Liver (tissue), 7 donors: ENCODE measurements at regions not wholly inside any gene's neighbourhood (a gene's known extent, or its start where the extent isn't known, plus 50 kb on each side); places are given as distances from the start of the nearest gene placed in this dataset.

Experiments used
- DNase-seq: peaks from one replicate; pipeline ENCODE4 v3.0.0-alpha.2; 2017; ENCODE audit warnings: low spot score
- H3K27ac ChIP-seq, 2 donors: one replicate each; pipeline ENCODE4 v1.7.0; 2013; ENCODE audit warnings: inconsistent platforms in 2 of 2, low read length in 2 of 2, control low read depth in 1 of 2, low read depth in 1 of 2, mild to moderate bottlenecking in 1 of 2
- H3K27me3 ChIP-seq, 4 donors: one replicate each; pipeline versions ENCODE4 v1.6.1 to v1.7.0; 2013; ENCODE audit warnings: low read length in 3 of 4, inconsistent platforms in 1 of 4, mild to moderate bottlenecking in 1 of 4, moderate library complexity in 1 of 4; ENCODE audit not compliant: control insufficient read depth in 4 of 4, insufficient read depth in 4 of 4
- H3K36me3 ChIP-seq, 4 donors: one replicate each; pipeline versions ENCODE4 v1.6.1 to v1.7.0; 2013; ENCODE audit warnings: low read length in 3 of 4, mild to moderate bottlenecking in 3 of 4, low read depth in 1 of 4, moderate library complexity in 1 of 4; ENCODE audit not compliant: control insufficient read depth in 4 of 4, insufficient read depth in 3 of 4
- H3K4me1 ChIP-seq, 4 donors: one replicate each; pipeline versions ENCODE4 v1.6.1 to v1.7.0; 2013; ENCODE audit warnings: low read length in 3 of 4, mild to moderate bottlenecking in 3 of 4, moderate library complexity in 1 of 4; ENCODE audit not compliant: control insufficient read depth in 4 of 4, insufficient read depth in 4 of 4
- H3K4me3 ChIP-seq, 3 donors: one replicate each; pipeline versions ENCODE4 v1.6.1 to v1.7.0; 2013; ENCODE audit warnings: low read length in 3 of 3, control low read depth in 1 of 3, low read depth in 1 of 3, mild to moderate bottlenecking in 1 of 3
- H3K9ac ChIP-seq, 2 donors: one replicate each; pipeline ENCODE4 v1.7.0; 2013; ENCODE audit warnings: low read length in 2 of 2, mild to moderate bottlenecking in 2 of 2, moderate library complexity in 2 of 2, control low read depth in 1 of 2, low read depth in 1 of 2
- H3K9me3 ChIP-seq, 4 donors: one replicate each; pipeline versions ENCODE4 v1.6.1 to v1.7.0; 2013; ENCODE audit warnings: low read length in 3 of 4; ENCODE audit not compliant: control insufficient read depth in 4 of 4
- FOXA1 ChIP-seq: IDR thresholded peaks from 2 replicates; pipeline ENCODE4 v1.6.1; 2016; ENCODE audit warnings: antibody characterized with exemption
- FOXA2 ChIP-seq: IDR thresholded peaks from 2 replicates; pipeline ENCODE4 v1.6.1; 2016; ENCODE audit warnings: antibody characterized with exemption
- GABPA ChIP-seq, 2 donors: IDR thresholded peaks in 1 of 2; conservative IDR thresholded peaks in 1 of 2; 2 replicates each; pipeline ENCODE4 v1.6.1; 2016; ENCODE audit warnings: antibody characterized with exemption in 2 of 2, mild to moderate bottlenecking in 1 of 2, moderate library complexity in 1 of 2
- HNF4A ChIP-seq, 2 donors: conservative IDR thresholded peaks; 2 replicates each; pipeline ENCODE4 v1.6.1; 2016; ENCODE audit warnings: antibody characterized with exemption in 2 of 2, mild to moderate bottlenecking in 2 of 2
- HNF4G ChIP-seq: IDR thresholded peaks from 2 replicates; pipeline ENCODE4 v1.6.1; 2016; ENCODE audit warnings: antibody characterized with exemption
- NR2F2 ChIP-seq: IDR thresholded peaks from 2 replicates; pipeline ENCODE4 v1.6.1; 2016; ENCODE audit warnings: antibody characterized with exemption
- YY1 ChIP-seq: IDR thresholded peaks from 2 replicates; pipeline ENCODE4 v1.6.1; 2016; ENCODE audit warnings: antibody characterized with exemption, mild to moderate bottlenecking
- WGBS: extraction: QIAGEN DNeasy Blood & Tissue Kit; methylation state at CpG from one replicate; pipeline ENCODE4 v1.1.7; 2013; 5-methylcytosine and 5-hydroxymethylcytosine counted together
- TF ChIP-seq, protein P1 (sequence below): IDR thresholded peaks from 2 replicates; pipeline ENCODE4 v1.6.1; 2016; ENCODE audit warnings: antibody characterized with exemption, mild to moderate bottlenecking
- TF ChIP-seq, protein P2 (sequence below): IDR thresholded peaks from 2 replicates; pipeline ENCODE4 v1.6.1; 2016; ENCODE audit warnings: antibody characterized with exemption
- TF ChIP-seq, protein P3 (sequence below): IDR thresholded peaks from 2 replicates; pipeline ENCODE4 v1.6.1; 2016; ENCODE audit warnings: antibody characterized with exemption
- donor health status: healthy.
- donor health status: healthy.
- donor health status: healthy.
- donor health status: healthy.

DNA sequence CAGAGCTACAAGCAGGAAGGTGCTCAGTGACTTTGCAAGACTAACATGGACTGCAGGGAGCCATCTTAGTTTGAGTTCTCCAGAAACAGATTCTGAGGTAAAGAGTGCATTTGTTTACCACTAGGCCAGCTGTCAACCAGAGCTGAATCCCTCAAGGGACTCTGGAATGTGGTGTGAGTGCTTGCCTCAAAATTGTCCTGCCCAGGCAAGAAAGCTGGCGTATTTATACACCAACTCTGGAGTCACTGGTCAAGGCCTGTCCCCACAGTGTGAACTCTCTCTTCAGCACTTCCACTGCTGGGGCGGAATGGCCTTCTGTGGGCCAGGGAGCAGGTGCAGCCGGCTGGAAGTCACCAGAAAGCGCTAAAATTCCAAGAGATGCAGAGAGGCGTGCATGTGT is 139.2 kb upstream of the TBCA start:
- DNase-seq = no peak
- Histone ChIP-seq H3K9me3 (peaks cover 0 to 1% (median 0%) of the 10 kb centered on the region in 4 donors), H3K4me1 (no peaks in the 10 kb centered on the region), H3K27me3 (no peaks in the 10 kb centered on the region), H3K27ac (no peak overlapping the region), H3K4me3 (no peak overlapping the region), H3K9ac (no peak overlapping the region), H3K36me3 (no peaks in the 10 kb centered on the region)
- TF ChIP-seq FOXA1 (no peak), NR2F2 (no peak), HNF4A (conservative IDR thresholded peaks at IDR 0.05) (no peak), YY1 (no peak), HNF4G (no peak), GABPA (IDR thresholded peaks at IDR 0.05 in 1 of 2, conservative IDR thresholded peaks at IDR 0.05 in 1 of 2) (no peak)
- TF ChIP-seq, protein P1, sequence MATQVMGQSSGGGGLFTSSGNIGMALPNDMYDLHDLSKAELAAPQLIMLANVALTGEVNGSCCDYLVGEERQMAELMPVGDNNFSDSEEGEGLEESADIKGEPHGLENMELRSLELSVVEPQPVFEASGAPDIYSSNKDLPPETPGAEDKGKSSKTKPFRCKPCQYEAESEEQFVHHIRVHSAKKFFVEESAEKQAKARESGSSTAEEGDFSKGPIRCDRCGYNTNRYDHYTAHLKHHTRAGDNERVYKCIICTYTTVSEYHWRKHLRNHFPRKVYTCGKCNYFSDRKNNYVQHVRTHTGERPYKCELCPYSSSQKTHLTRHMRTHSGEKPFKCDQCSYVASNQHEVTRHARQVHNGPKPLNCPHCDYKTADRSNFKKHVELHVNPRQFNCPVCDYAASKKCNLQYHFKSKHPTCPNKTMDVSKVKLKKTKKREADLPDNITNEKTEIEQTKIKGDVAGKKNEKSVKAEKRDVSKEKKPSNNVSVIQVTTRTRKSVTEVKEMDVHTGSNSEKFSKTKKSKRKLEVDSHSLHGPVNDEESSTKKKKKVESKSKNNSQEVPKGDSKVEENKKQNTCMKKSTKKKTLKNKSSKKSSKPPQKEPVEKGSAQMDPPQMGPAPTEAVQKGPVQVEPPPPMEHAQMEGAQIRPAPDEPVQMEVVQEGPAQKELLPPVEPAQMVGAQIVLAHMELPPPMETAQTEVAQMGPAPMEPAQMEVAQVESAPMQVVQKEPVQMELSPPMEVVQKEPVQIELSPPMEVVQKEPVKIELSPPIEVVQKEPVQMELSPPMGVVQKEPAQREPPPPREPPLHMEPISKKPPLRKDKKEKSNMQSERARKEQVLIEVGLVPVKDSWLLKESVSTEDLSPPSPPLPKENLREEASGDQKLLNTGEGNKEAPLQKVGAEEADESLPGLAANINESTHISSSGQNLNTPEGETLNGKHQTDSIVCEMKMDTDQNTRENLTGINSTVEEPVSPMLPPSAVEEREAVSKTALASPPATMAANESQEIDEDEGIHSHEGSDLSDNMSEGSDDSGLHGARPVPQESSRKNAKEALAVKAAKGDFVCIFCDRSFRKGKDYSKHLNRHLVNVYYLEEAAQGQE = no peak
- TF ChIP-seq, protein P2, sequence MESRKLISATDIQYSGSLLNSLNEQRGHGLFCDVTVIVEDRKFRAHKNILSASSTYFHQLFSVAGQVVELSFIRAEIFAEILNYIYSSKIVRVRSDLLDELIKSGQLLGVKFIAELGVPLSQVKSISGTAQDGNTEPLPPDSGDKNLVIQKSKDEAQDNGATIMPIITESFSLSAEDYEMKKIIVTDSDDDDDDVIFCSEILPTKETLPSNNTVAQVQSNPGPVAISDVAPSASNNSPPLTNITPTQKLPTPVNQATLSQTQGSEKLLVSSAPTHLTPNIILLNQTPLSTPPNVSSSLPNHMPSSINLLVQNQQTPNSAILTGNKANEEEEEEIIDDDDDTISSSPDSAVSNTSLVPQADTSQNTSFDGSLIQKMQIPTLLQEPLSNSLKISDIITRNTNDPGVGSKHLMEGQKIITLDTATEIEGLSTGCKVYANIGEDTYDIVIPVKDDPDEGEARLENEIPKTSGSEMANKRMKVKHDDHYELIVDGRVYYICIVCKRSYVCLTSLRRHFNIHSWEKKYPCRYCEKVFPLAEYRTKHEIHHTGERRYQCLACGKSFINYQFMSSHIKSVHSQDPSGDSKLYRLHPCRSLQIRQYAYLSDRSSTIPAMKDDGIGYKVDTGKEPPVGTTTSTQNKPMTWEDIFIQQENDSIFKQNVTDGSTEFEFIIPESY = no peak
- TF ChIP-seq, protein P3, sequence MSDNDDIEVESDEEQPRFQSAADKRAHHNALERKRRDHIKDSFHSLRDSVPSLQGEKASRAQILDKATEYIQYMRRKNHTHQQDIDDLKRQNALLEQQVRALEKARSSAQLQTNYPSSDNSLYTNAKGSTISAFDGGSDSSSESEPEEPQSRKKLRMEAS = no peak
- 96% methylated on average over 5 of the region's 5 CpGs for WGBS

DNA sequence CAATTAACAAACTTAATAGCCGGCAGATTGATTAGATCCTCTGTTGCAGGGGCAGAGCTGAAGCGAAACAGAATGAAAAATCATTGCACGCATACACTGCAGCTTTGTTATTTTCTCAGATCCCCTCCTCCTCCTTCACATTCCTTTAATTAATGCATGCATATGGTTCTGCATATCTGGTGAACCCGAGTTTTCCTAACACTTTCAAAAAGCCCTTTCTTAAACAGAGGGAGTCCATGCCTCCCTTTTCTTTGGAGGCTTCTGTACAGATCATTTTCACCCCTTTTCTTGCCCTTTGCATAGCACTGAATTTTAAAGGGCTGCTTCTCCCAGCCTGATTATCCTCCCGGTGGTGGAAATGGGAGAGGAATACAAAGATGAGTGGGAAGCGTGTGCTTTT is 136.6 kb upstream of the TBCA start:
- Histone ChIP-seq H3K36me3 (no peaks in the 10 kb centered on the region), H3K4me1 (no peaks in the 10 kb centered on the region), H3K4me3 (no peak overlapping the region), H3K9ac (no peak overlapping the region), H3K27ac (no peak overlapping the region), H3K9me3 (peaks cover 0 to 1% (median 0%) of the 10 kb centered on the region in 4 donors), H3K27me3 (no peaks in the 10 kb centered on the region)
- 66% methylated on average over 6 of the region's 6 CpGs for WGBS
- TF ChIP-seq FOXA2 = no peak
- TF ChIP-seq, protein P2 = no peak
- TF ChIP-seq GABPA (IDR thresholded peaks at IDR 0.05 in 1 of 2, conservative IDR thresholded peaks at IDR 0.05 in 1 of 2) = no peak
- TF ChIP-seq, protein P1 = no peak
- no peak for TF ChIP-seq YY1
- TF ChIP-seq HNF4G = no peak
- DNase-seq = no peak
